Calu3 (cell line): ENCODE measurements at regions not wholly inside any gene's neighbourhood (a gene's known extent, or its start where the extent isn't known, plus 50 kb on each side); places are given as distances from the start of the nearest gene placed in this dataset.

Experiments
- BruUV-seq: library from RNA; stranded (reverse); fragments of 400-500 nt; replicated peaks from 2 replicates; lab custom pipeline; 2021; lab: Mats Ljungman, UMichigan
- CTCF ChIA-PET: fragments of 300-600 bp; sonication (Branson Sonifier 250); formaldehyde crosslinking; loops from one replicate; lab custom pipeline; 2022; ENCODE audit warnings: antibody characterized with exemption; lab: Charles Lee
- DNase-seq: peaks from one replicate; pipeline ENCODE4 v3.0.0; 2022
- H3K27ac Mint-ChIP-seq: one replicate; pipeline ENCODE4 v1.8.0; 2022; ENCODE audit warnings: mixed read lengths; ENCODE audit not compliant: unreplicated experiment
- H3K27me3 Mint-ChIP-seq: one replicate; pipeline ENCODE4 v1.8.0; 2022; ENCODE audit warnings: mixed read lengths; ENCODE audit not compliant: unreplicated experiment
- H3K36me3 Mint-ChIP-seq: one replicate; pipeline ENCODE4 v1.8.0; 2022; ENCODE audit warnings: mild to moderate bottlenecking, moderate library complexity, mixed read lengths; ENCODE audit not compliant: insufficient read depth, unreplicated experiment
- H3K4me1 Mint-ChIP-seq: one replicate; pipeline ENCODE4 v1.8.0; 2022; ENCODE audit warnings: mild to moderate bottlenecking, low read depth, mixed read lengths; ENCODE audit not compliant: unreplicated experiment
- H3K4me3 Mint-ChIP-seq: one replicate; pipeline ENCODE4 v1.8.0; 2022; ENCODE audit warnings: mild to moderate bottlenecking, low read depth, moderate library complexity, mixed read lengths; ENCODE audit not compliant: unreplicated experiment
- H3K9me3 Mint-ChIP-seq: one replicate; pipeline ENCODE4 v1.8.0; 2022; ENCODE audit warnings: low read depth, mixed read lengths; ENCODE audit not compliant: unreplicated experiment
- intact Hi-C: fragments of 100-400 bp; cut with micrococcal nuclease; formaldehyde crosslinking; loops from one replicate; pipeline ENCODE4 v1.10.0; 2022; ENCODE audit not compliant: unreplicated experiment
- TF ChIP-seq, protein P1 (sequence below): fragments of 200-600 bp; IDR thresholded peaks from one replicate; pipeline ENCODE4 v1.8.0; 2022; ENCODE audit warnings: antibody characterized with exemption; ENCODE audit not compliant: unreplicated experiment

- H3K4me3 Mint-ChIP-seq = no peak overlapping the region
- H3K4me1 Mint-ChIP-seq = no peaks in the 10 kb centered on the region
- DNase-seq = no peak
- intact Hi-C loops = no loop called here
- H3K9me3 Mint-ChIP-seq = peaks cover 4% of the 10 kb centered on the region
- H3K36me3 Mint-ChIP-seq = no peaks in the 10 kb centered on the region
- H3K27me3 Mint-ChIP-seq = peaks cover 76% of the 10 kb centered on the region
- CTCF ChIA-PET = interaction anchor here (0.6 to 1.0 kb wide), 3 partner anchors 27 to 354 kb away, joined by 3 to 8 read pairs (median 5); no protein-coding TSS in a partner anchor
- BruUV-seq = no TSS peak
- TF ChIP-seq, protein P1, sequence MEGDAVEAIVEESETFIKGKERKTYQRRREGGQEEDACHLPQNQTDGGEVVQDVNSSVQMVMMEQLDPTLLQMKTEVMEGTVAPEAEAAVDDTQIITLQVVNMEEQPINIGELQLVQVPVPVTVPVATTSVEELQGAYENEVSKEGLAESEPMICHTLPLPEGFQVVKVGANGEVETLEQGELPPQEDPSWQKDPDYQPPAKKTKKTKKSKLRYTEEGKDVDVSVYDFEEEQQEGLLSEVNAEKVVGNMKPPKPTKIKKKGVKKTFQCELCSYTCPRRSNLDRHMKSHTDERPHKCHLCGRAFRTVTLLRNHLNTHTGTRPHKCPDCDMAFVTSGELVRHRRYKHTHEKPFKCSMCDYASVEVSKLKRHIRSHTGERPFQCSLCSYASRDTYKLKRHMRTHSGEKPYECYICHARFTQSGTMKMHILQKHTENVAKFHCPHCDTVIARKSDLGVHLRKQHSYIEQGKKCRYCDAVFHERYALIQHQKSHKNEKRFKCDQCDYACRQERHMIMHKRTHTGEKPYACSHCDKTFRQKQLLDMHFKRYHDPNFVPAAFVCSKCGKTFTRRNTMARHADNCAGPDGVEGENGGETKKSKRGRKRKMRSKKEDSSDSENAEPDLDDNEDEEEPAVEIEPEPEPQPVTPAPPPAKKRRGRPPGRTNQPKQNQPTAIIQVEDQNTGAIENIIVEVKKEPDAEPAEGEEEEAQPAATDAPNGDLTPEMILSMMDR = no peak
- H3K27ac Mint-ChIP-seq = no peak overlapping the region
Observed at GRCh38 chr1:30353637-30354036, 369.7 kb downstream of the MATN1 start.

- TF ChIP-seq, protein P1 = no peak
- Mint-ChIP-seq H3K27ac (no peak overlapping the region), H3K9me3 (peaks cover 7% of the 10 kb centered on the region), H3K36me3 (no peaks in the 10 kb centered on the region), H3K4me3 (no peak overlapping the region), H3K4me1 (no peaks in the 10 kb centered on the region), H3K27me3 (peaks cover 54% of the 10 kb centered on the region)
- CTCF ChIA-PET = no interaction called here
- DNase-seq = no peak
- intact Hi-C loops = no loop called here
- BruUV-seq = no TSS peak
Observed at GRCh38 chr1:30348147-30348546, 375.2 kb downstream of the MATN1 start.

GRCh38 chr1:30345491-30346130, 377.8 kb downstream of the MATN1 start:
- Mint-ChIP-seq H3K36me3 (no peaks in the 10 kb centered on the region), H3K4me1 (no peaks in the 10 kb centered on the region), H3K4me3 (no peak overlapping the region), H3K9me3 (peaks cover 7% of the 10 kb centered on the region), H3K27ac (no peak overlapping the region), H3K27me3 (peaks cover 41% of the 10 kb centered on the region)
- no peak for DNase-seq
- BruUV-seq = no TSS peak
- intact Hi-C loops = no loop called here
- CTCF ChIA-PET = interaction anchor here (0.5 to 0.7 kb wide), 2 partner anchors 11 to 1903 kb away, joined by 3 to 5 read pairs; no protein-coding TSS in a partner anchor
- TF ChIP-seq, protein P1 = no peak

DNA sequence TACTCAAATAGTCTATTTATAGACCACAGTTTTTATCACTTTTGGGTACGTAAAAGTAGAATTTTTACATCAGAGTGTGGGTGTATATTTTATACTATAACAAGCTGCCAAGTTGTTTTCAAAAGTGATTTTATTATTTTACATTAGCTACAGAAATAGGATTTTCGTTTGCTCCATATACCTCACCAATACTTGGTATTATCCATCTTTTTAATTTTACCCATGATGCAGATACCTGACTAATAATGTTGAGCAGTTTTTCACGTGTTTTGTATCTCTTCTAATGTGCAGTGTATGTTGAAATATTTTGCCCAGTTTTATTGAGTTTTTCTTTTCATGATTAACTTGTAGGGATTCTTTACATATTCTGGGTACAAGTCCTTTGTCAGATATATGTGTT, 379.8 kb downstream of the MATN1 start:
- CTCF ChIA-PET = no interaction called here
- peaks cover 29% of the 10 kb centered on the region for H3K27me3 Mint-ChIP-seq

More for the DNA sequence above, 379.8 kb downstream of the MATN1 start:
- BruUV-seq = no TSS peak
- Mint-ChIP-seq H3K9me3 (peaks cover 3% of the 10 kb centered on the region), H3K4me1 (no peaks in the 10 kb centered on the region), H3K36me3 (no peaks in the 10 kb centered on the region), H3K4me3 (no peak overlapping the region), H3K27ac (no peak overlapping the region)
- intact Hi-C loops = no loop called here
- DNase-seq = no peak
- TF ChIP-seq, protein P1 = no peak
